SJCRH30 (cell line): ENCODE measurements at regions not wholly inside any gene's neighbourhood (a gene's known extent, or its start where the extent isn't known, plus 50 kb on each side); places are given as distances from the start of the nearest gene placed in this dataset.

Source experiments
- DNase-seq, 2 experiments: peaks; one replicate each; pipeline ENCODE4 v3.0.0-alpha.2; 2015 to 2020
- H3K27ac ChIP-seq: fragments of 250-450 bp; sonication (Bioruptor Pico); 2 replicates; pipeline ENCODE4 v1.5.1; 2020; ENCODE audit warnings: mild to moderate bottlenecking, moderate library complexity
- H3K27me3 ChIP-seq: fragments of 250-450 bp; sonication (Bioruptor Pico); 2 replicates; pipeline ENCODE4 v1.5.1; 2020; ENCODE audit warnings: mild to moderate bottlenecking, moderate library complexity
- H3K36me3 ChIP-seq: fragments of 250-450 bp; sonication (Bioruptor Pico); 2 replicates; pipeline ENCODE4 v1.5.1; 2020; ENCODE audit warnings: mild to moderate bottlenecking, moderate library complexity
- H3K4me1 ChIP-seq: fragments of 250-450 bp; sonication (Bioruptor Pico); 2 replicates; pipeline ENCODE4 v1.5.1; 2020; ENCODE audit warnings: mild to moderate bottlenecking, moderate library complexity
- H3K4me3 ChIP-seq: fragments of 250-450 bp; sonication (Bioruptor Pico); 2 replicates; pipeline ENCODE4 v1.5.1; 2020; ENCODE audit warnings: mild to moderate bottlenecking, moderate library complexity
- H3K9me3 ChIP-seq: fragments of 250-450 bp; sonication (Bioruptor Pico); replicated peaks from 2 replicates; pipeline ENCODE4 v1.5.1; 2020; ENCODE audit warnings: mild to moderate bottlenecking, moderate library complexity

- Histone ChIP-seq H3K27ac (no peak overlapping the region), H3K36me3 (no peaks in the 10 kb centered on the region), H3K9me3 (no peaks in the 10 kb centered on the region; the same call in 1 of the 2 replicates), H3K27me3 (no peaks in the 10 kb centered on the region), H3K4me3 (no peak overlapping the region), H3K4me1 (no peaks in the 10 kb centered on the region)
- DNase-seq = no peak
Measured at GRCh38 chr17:71681427-71682173, 439.2 kb upstream of the SOX9 start.

- H3K27me3 ChIP-seq = no peaks in the 10 kb centered on the region
- no peaks in the 10 kb centered on the region for H3K4me1 ChIP-seq
- no peak for DNase-seq
- H3K9me3 ChIP-seq = no peaks in the 10 kb centered on the region; the same call in 1 of the 2 replicates
- no peak overlapping the region for H3K27ac ChIP-seq
- H3K36me3 ChIP-seq = no peaks in the 10 kb centered on the region
- no peak overlapping the region for H3K4me3 ChIP-seq
Measured at GRCh38 chr17:71682174-71682494, 438.7 kb upstream of the SOX9 start.

GRCh38 chr17:71689782-71690181 is 431.0 kb upstream of the SOX9 start:
- Histone ChIP-seq H3K4me3 (no peak overlapping the region), H3K27ac (no peak overlapping the region), H3K36me3 (no peaks in the 10 kb centered on the region), H3K9me3 (no peaks in the 10 kb centered on the region), H3K27me3 (no peaks in the 10 kb centered on the region), H3K4me1 (no peaks in the 10 kb centered on the region)
- DNase-seq = no peak

- Histone ChIP-seq H3K4me3 (no peak overlapping the region), H3K36me3 (no peaks in the 10 kb centered on the region), H3K27ac (no peak overlapping the region), H3K27me3 (no peaks in the 10 kb centered on the region), H3K9me3 (no peaks in the 10 kb centered on the region), H3K4me1 (no peaks in the 10 kb centered on the region)
- DNase-seq = no peak
Measured at GRCh38 chr17:71699907-71700306, 420.9 kb upstream of the SOX9 start.

DNA sequence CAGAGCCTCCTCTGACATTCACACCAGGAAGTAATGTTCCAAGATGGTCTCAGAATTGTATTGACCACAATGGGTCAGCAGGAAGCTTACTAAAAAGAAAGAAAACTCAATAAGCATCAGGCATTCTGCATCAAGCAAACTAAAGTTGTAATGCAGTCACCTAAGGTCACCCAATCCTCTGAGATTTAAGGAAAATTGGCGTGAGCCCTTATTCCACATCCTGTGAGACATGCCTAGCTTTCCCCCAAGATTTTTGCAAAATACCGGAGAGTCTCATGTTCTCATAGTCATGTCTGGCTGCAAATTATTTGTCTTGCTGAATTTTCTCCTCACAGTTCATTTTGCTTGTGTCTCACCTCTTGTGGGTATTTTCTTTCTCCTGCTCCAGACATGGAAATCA is 417.1 kb upstream of the SOX9 start:
- H3K9me3 ChIP-seq = no peaks in the 10 kb centered on the region
- no peaks in the 10 kb centered on the region for H3K4me1 ChIP-seq
- H3K4me3 ChIP-seq = no peak overlapping the region
- H3K27me3 ChIP-seq = no peaks in the 10 kb centered on the region
- no peak for DNase-seq
- no peaks in the 10 kb centered on the region; the same call in 1 of the 2 replicates for H3K36me3 ChIP-seq
- no peak overlapping the region for H3K27ac ChIP-seq

DNA sequence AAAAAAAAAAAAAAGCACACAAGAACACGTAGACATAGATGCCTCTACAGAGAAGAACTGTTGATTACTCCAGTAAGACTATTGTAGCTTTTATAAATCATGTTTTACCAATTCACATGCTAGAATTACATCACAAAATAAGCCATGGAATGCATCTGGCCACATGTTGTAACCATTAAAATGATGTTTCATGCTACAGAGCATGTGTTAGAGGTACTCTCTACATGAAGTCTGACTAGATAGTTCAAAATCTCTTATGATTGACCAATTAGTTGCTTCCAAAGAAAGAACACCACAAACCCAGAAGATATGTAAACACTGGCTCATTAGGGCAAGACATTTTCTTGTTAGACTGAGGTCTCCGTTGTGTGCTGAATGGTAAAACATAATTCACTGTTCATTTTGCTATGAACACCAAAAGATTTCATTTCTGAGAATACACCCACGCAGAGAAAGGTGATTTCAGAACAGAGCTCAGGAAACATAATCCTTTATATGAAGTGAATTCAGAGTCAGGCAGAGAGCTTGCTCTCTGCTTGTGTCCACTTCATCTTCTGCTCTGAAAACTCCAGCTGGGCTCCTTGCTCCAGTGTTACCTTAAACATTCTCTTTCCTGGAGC is 411.4 kb upstream of the SOX9 start:
- Histone ChIP-seq H3K4me3 (no peak overlapping the region), H3K27me3 (no peaks in the 10 kb centered on the region), H3K27ac (no peak overlapping the region), H3K36me3 (no peaks in the 10 kb centered on the region; the same call in 1 of the 2 replicates), H3K9me3 (no peaks in the 10 kb centered on the region), H3K4me1 (no peaks in the 10 kb centered on the region)
- no peak for DNase-seq

DNA sequence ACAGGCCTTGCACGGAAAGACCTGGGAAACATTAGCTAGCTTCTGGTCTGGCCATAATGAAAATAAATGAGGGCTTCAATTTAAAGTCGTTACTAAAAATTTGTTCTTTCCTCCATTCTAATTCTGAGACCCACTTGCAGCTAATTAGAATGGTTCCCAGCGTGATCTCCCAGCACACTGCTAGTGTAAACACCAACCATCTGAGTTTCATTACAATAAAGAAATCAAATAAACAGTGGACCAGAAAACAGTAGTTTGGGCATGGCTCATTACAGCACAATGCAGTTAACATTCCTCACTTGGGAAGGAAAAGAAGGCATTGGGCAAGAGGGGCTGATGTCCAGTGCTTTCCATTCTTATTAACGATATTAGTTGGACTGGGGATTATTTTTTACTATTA is 410.9 kb upstream of the SOX9 start:
- Histone ChIP-seq H3K27me3 (no peaks in the 10 kb centered on the region), H3K36me3 (no peaks in the 10 kb centered on the region; the same call in 1 of the 2 replicates), H3K9me3 (no peaks in the 10 kb centered on the region), H3K4me1 (no peaks in the 10 kb centered on the region), H3K4me3 (no peak overlapping the region), H3K27ac (no peak overlapping the region)
- DNase-seq = no peak

GRCh38 chr17:71710816-71711215 is 410.0 kb upstream of the SOX9 start:
- H3K9me3 ChIP-seq = no peaks in the 10 kb centered on the region
- H3K36me3 ChIP-seq = no peaks in the 10 kb centered on the region; the same call in 1 of the 2 replicates
- no peak overlapping the region for H3K27ac ChIP-seq
- no peak for DNase-seq
- H3K4me3 ChIP-seq = no peak overlapping the region
- no peaks in the 10 kb centered on the region for H3K27me3 ChIP-seq
- no peaks in the 10 kb centered on the region for H3K4me1 ChIP-seq

- H3K27me3 ChIP-seq = no peaks in the 10 kb centered on the region
- DNase-seq = no peak
- H3K9me3 ChIP-seq = no peaks in the 10 kb centered on the region
- H3K4me1 ChIP-seq = no peaks in the 10 kb centered on the region
- H3K4me3 ChIP-seq = no peak overlapping the region
- no peak overlapping the region for H3K27ac ChIP-seq
- H3K36me3 ChIP-seq = no peaks in the 10 kb centered on the region
Measured at GRCh38 chr17:71713846-71714245, 407.0 kb upstream of the SOX9 start.

DNA sequence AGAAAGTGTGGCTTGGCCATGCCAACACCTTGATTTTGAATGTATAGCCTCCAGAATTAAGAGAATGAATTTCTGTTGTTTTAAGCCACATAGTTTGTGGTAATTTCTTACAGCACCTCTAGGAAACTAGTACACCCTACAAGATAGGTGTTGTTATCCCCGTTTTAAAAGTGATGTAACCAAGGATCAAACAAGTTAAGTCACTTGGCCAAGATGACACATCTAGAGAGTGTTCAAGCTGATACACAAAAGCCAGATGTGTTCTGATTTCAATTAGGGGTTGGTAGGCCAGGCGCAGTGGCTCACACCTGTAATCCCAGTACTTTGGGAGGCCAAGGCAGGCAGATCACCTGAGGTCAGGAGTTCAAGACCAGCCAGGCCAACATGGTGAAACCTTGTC is 396.5 kb upstream of the SOX9 start:
- no peaks in the 10 kb centered on the region for H3K36me3 ChIP-seq
- H3K9me3 ChIP-seq = no peaks in the 10 kb centered on the region; the same call in 1 of the 2 replicates
- H3K4me3 ChIP-seq = no peak overlapping the region
- no peaks in the 10 kb centered on the region for H3K4me1 ChIP-seq
- DNase-seq = no peak
- no peak overlapping the region for H3K27ac ChIP-seq
- H3K27me3 ChIP-seq = 0 out of 2 replicates have a peak, but pooled peaks cover 6% of the 10 kb centered on the region

DNA sequence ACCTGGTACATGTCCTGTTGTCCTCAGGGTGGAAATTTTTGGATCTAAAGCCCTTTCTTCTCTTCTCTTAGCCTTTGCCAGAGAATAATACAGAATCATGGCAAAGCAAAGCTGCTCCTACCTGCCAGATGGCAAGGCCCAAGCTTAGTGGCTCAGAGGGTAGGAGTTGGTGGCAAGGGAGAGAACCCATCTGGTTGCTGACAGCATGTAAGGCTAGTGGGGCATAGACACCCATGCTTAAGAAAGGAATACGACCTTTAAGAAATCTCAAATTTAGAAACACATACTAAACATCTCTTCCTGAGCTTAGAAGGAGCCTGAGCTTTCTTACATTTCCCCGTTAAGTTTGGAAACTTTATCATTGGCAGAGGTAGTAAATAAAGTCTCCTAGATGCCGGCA is 395.0 kb upstream of the SOX9 start:
- Histone ChIP-seq H3K27ac (no peak overlapping the region), H3K9me3 (no peaks in the 10 kb centered on the region; the same call in 1 of the 2 replicates), H3K36me3 (no peaks in the 10 kb centered on the region), H3K27me3 (0 out of 2 replicates have a peak, but pooled peaks cover 6% of the 10 kb centered on the region), H3K4me3 (no peak overlapping the region), H3K4me1 (no peaks in the 10 kb centered on the region)
- DNase-seq = no peak

GRCh38 chr17:71726341-71726740 is 394.5 kb upstream of the SOX9 start:
- DNase-seq = no peak
- Histone ChIP-seq H3K9me3 (no peaks in the 10 kb centered on the region; the same call in 1 of the 2 replicates), H3K27me3 (0 out of 2 replicates have a peak, but pooled peaks cover 6% of the 10 kb centered on the region), H3K27ac (no peak overlapping the region), H3K4me1 (no peaks in the 10 kb centered on the region), H3K4me3 (no peak overlapping the region), H3K36me3 (no peaks in the 10 kb centered on the region)

DNA sequence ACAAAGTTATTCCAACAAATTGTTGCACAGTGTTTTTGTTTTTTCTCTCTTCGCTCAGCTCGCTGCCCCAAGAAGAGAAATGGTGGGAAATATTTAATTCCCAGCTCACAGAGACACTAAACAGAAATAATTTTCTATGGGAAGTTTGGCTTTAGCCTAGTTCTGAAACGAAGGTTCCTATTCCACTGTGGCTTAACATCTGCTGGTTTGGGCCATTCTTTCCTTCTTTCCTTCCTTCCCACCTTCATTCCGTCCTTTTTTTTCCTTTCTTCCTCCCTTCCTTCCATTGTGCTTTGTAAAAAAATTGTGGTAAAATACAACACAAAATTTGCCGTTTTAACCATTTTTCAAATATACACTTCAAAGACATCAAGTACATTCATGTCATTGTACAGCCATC is 393.5 kb upstream of the SOX9 start:
- Histone ChIP-seq H3K9me3 (no peaks in the 10 kb centered on the region; the same call in 1 of the 2 replicates), H3K36me3 (no peaks in the 10 kb centered on the region), H3K4me1 (no peaks in the 10 kb centered on the region), H3K4me3 (no peak overlapping the region), H3K27ac (no peak overlapping the region), H3K27me3 (0 out of 2 replicates have a peak, but pooled peaks cover 6% of the 10 kb centered on the region)
- no peak for DNase-seq

GRCh38 chr17:71727723-71728122 is 393.1 kb upstream of the SOX9 start:
- Histone ChIP-seq H3K4me1 (no peaks in the 10 kb centered on the region), H3K27me3 (0 out of 2 replicates have a peak, but pooled peaks cover 7% of the 10 kb centered on the region)

GRCh38 chr17:71730871-71731270 is 389.9 kb upstream of the SOX9 start:
- no peaks in the 10 kb centered on the region for H3K36me3 ChIP-seq
- H3K27me3 ChIP-seq = 0 out of 2 replicates have a peak, but pooled peaks cover 6% of the 10 kb centered on the region
- no peaks in the 10 kb centered on the region; the same call in 1 of the 2 replicates for H3K9me3 ChIP-seq
- DNase-seq = no peak
- no peak overlapping the region for H3K4me3 ChIP-seq
- H3K4me1 ChIP-seq = no peaks in the 10 kb centered on the region
- H3K27ac ChIP-seq = no peak overlapping the region

More at GRCh38 chr17:71727723-71728122, 393.1 kb upstream of the SOX9 start:
- Histone ChIP-seq H3K36me3 (no peaks in the 10 kb centered on the region), H3K4me3 (no peak overlapping the region), H3K9me3 (no peaks in the 10 kb centered on the region; the same call in 1 of the 2 replicates), H3K27ac (no peak overlapping the region)
- no peak for DNase-seq
